ENCODE measurements at regions not wholly inside any gene's neighbourhood (a gene's known extent, or its start where the extent isn't known, plus 50 kb on each side); places are given as distances from the start of the nearest gene placed in this dataset.

DNA sequence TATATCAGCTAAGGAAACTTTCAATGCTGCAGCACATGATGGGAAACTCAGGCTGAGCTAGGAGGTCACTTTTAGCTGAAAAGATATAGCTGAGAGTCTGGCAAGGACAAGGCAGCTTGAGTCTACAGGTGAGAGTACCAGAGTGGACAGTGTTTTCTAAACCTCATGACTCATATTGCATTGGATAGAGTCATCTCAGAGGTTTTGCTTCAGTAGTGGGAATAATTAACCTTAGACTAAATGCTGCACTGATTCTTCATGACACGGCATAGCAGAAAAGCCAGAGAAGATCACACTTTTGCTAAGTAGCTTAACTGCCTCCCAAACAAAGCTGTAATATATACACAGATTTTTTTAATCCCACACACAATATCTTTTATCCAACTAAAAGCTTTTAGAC lies 865.0 kb upstream of the CDH2 start:
- Histone ChIP-seq H4K20me1 (ENCODE audit: low read depth) (no peaks in the 10 kb centered on the region), H3F3A (ENCODE audit: low read depth) (no peaks in the 10 kb centered on the region), H3K79me2 (ENCODE audit: low read depth) (no peaks in the 10 kb centered on the region), H3K27me3 (no peaks in the 10 kb centered on the region), H3K9me3 (ENCODE audit: low read depth) (no peaks in the 10 kb centered on the region), H3K27ac (no peak overlapping the region), H3K4me1 (no peaks in the 10 kb centered on the region), H3K36me3 (no peaks in the 10 kb centered on the region), H3K4me3 (no peak overlapping the region), H3K9ac (no peak overlapping the region), H3K4me2 (no peak overlapping the region), H2AFZ (replicated peaks) (no peak overlapping the region)
- Mint-ChIP-seq H3K9me3 (peaks cover 8% of the 10 kb centered on the region), H3K27ac (no peak overlapping the region), H3K27me3 (ENCODE audit: insufficient read depth, low read depth) (no peaks in the 10 kb centered on the region), H3K36me3 (no peaks in the 10 kb centered on the region), H3K4me1 (no peaks in the 10 kb centered on the region), H3K4me3 (no peak overlapping the region)
- TF ChIP-seq EZH2 (IDR thresholded peaks at IDR 0.05), result no peak
- TF ChIP-seq, protein P1, sequence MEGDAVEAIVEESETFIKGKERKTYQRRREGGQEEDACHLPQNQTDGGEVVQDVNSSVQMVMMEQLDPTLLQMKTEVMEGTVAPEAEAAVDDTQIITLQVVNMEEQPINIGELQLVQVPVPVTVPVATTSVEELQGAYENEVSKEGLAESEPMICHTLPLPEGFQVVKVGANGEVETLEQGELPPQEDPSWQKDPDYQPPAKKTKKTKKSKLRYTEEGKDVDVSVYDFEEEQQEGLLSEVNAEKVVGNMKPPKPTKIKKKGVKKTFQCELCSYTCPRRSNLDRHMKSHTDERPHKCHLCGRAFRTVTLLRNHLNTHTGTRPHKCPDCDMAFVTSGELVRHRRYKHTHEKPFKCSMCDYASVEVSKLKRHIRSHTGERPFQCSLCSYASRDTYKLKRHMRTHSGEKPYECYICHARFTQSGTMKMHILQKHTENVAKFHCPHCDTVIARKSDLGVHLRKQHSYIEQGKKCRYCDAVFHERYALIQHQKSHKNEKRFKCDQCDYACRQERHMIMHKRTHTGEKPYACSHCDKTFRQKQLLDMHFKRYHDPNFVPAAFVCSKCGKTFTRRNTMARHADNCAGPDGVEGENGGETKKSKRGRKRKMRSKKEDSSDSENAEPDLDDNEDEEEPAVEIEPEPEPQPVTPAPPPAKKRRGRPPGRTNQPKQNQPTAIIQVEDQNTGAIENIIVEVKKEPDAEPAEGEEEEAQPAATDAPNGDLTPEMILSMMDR (IDR thresholded peaks at IDR 0.05), result no peak
- no peak for TF ChIP-seq EZH2phosphoT487 (IDR thresholded peaks at IDR 0.05)
- no peak for DNase-seq (ENCODE audit: low spot score)

DNA sequence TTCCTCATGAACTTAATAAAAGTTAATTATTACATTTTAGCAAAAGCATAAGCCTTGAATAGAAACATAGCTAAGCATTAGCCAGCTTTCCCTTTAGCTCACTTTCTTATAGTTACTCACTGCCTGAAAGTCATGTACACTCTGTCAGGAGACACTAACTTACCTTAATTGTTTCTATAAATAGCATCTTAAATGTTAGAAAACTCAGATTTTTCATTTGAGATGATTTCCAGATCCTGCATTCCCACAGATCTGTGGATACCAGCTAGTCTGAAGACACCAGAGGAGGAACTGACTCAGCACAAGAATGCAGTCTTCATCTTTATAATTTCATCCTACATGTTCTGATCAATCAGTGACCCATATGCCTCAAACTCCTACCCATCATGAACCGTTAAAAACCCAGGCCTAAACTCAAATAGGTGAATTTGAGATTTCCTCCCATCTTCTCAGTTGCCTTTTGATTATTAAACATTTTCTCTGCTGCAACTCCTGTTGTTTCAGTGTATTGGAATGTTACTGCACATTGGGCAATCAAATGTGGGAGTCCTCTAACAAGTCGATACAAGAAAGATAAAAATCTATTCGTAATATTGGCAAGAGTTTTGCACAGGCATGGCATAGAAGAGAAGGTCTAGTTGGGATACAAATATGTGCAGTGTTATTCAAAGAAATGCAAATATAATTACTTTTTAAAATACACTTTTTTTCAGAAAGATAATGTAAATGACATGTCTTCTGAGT lies 857.4 kb upstream of the CDH2 start:
- no peak for DNase-seq (ENCODE audit: low spot score)
- Histone ChIP-seq H3F3A (ENCODE audit: low read depth) (no peaks in the 10 kb centered on the region), H3K4me3 (no peak overlapping the region), H3K27me3 (no peaks in the 10 kb centered on the region), H3K79me2 (ENCODE audit: low read depth) (no peaks in the 10 kb centered on the region), H3K9me3 (ENCODE audit: low read depth) (no peaks in the 10 kb centered on the region), H4K20me1 (ENCODE audit: low read depth) (no peaks in the 10 kb centered on the region), H2AFZ (replicated peaks) (no peak overlapping the region), H3K9ac (no peak overlapping the region), H3K27ac (no peak overlapping the region), H3K36me3 (no peaks in the 10 kb centered on the region), H3K4me2 (no peak overlapping the region), H3K4me1 (no peaks in the 10 kb centered on the region)
- Mint-ChIP-seq H3K9me3 (no peaks in the 10 kb centered on the region), H3K4me3 (no peak overlapping the region), H3K36me3 (no peaks in the 10 kb centered on the region), H3K27me3 (ENCODE audit: insufficient read depth, low read depth) (no peaks in the 10 kb centered on the region), H3K27ac (no peak overlapping the region), H3K4me1 (no peaks in the 10 kb centered on the region)
- TF ChIP-seq EZH2phosphoT487 (IDR thresholded peaks at IDR 0.05) (no peak), EZH2 (IDR thresholded peaks at IDR 0.05) (no peak)
- TF ChIP-seq, protein P1 (IDR thresholded peaks at IDR 0.05), result no peak

DNA sequence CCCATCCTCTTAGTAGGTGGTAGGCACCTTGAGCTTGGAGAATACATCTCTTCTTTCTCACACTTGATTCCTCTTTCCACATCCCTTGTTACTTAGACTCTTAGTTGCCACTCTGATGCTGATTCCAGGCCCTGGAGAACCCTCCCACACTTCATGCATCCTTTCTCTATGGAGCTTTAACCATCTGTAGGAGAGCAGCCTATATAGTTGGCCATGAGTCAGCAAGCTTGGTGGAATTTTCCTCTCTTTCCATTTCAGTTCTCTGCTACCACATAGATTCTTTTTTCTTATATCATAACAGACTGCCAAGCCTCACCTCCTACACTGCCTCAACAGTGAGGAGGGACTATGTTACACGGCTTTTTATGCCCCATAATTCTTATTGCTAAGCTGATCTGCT lies 851.6 kb upstream of the CDH2 start:
- Histone ChIP-seq H3K4me2 (no peak overlapping the region), H3K27ac (no peak overlapping the region), H3K9ac (no peak overlapping the region), H2AFZ (replicated peaks) (no peak overlapping the region), H3K4me3 (no peak overlapping the region), H3K36me3 (no peaks in the 10 kb centered on the region), H3K4me1 (no peaks in the 10 kb centered on the region), H4K20me1 (ENCODE audit: low read depth) (no peaks in the 10 kb centered on the region), H3F3A (ENCODE audit: low read depth) (no peaks in the 10 kb centered on the region), H3K9me3 (ENCODE audit: low read depth) (no peaks in the 10 kb centered on the region), H3K27me3 (no peaks in the 10 kb centered on the region), H3K79me2 (ENCODE audit: low read depth) (no peaks in the 10 kb centered on the region)
- no peak overlapping the region for H3K4me3 Mint-ChIP-seq
- H3K36me3 Mint-ChIP-seq, result no peaks in the 10 kb centered on the region
- DNase-seq (ENCODE audit: low spot score), result no peak
- H3K4me1 Mint-ChIP-seq, result no peaks in the 10 kb centered on the region
- H3K27ac Mint-ChIP-seq, result no peak overlapping the region
- no peaks in the 10 kb centered on the region for H3K27me3 Mint-ChIP-seq (ENCODE audit: insufficient read depth, low read depth)
- TF ChIP-seq, protein P1 (IDR thresholded peaks at IDR 0.05), result no peak
- no peak for TF ChIP-seq EZH2 (IDR thresholded peaks at IDR 0.05)
- no peak for TF ChIP-seq EZH2phosphoT487 (IDR thresholded peaks at IDR 0.05)
- no peaks in the 10 kb centered on the region for H3K9me3 Mint-ChIP-seq
